ENCODE measurements at regions not wholly inside any gene's neighbourhood (a gene's known extent, or its start where the extent isn't known, plus 50 kb on each side); places are given as distances from the start of the nearest gene placed in this dataset.

DNA sequence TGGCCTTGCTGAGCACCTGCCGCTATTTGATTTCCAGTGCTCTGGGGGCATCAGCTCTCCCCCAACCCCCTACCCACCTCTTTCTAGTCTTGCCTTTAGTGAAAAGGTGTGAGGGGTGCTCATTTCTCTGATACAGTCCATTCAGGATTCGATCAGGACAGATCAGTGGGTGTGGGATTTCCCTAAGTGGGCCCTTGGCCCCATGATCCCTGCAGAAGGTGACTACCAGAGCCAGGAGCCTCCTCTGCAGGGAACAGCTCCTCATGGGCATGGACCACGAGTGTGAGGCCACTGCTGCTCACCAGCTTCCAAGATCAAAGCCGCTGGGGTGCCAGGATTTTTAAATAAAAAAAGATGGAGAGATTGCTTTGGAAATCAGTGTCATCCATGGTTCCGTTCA is 835.2 kb upstream of the ID2 start (continued):
- TF ChIP-seq, protein P1, sequence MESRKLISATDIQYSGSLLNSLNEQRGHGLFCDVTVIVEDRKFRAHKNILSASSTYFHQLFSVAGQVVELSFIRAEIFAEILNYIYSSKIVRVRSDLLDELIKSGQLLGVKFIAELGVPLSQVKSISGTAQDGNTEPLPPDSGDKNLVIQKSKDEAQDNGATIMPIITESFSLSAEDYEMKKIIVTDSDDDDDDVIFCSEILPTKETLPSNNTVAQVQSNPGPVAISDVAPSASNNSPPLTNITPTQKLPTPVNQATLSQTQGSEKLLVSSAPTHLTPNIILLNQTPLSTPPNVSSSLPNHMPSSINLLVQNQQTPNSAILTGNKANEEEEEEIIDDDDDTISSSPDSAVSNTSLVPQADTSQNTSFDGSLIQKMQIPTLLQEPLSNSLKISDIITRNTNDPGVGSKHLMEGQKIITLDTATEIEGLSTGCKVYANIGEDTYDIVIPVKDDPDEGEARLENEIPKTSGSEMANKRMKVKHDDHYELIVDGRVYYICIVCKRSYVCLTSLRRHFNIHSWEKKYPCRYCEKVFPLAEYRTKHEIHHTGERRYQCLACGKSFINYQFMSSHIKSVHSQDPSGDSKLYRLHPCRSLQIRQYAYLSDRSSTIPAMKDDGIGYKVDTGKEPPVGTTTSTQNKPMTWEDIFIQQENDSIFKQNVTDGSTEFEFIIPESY (IDR thresholded peaks at IDR 0.05), result no peak
- TF ChIP-seq SP1 (IDR thresholded peaks at IDR 0.05), result no peak
- no peak for TF ChIP-seq YY1 (IDR thresholded peaks at IDR 0.05)
- TF ChIP-seq HNF4A (conservative IDR thresholded peaks at IDR 0.05), result no peak
- TF ChIP-seq HNF4G (IDR thresholded peaks at IDR 0.05), result no peak
- no peak for TF ChIP-seq EGR1 (IDR thresholded peaks at IDR 0.05; ENCODE audit: low read depth in 2 of 2)
- no peak for TF ChIP-seq JUND (IDR thresholded peaks at IDR 0.05)
- TF ChIP-seq TAF1 (conservative IDR thresholded peaks at IDR 0.05), result no peak

DNA sequence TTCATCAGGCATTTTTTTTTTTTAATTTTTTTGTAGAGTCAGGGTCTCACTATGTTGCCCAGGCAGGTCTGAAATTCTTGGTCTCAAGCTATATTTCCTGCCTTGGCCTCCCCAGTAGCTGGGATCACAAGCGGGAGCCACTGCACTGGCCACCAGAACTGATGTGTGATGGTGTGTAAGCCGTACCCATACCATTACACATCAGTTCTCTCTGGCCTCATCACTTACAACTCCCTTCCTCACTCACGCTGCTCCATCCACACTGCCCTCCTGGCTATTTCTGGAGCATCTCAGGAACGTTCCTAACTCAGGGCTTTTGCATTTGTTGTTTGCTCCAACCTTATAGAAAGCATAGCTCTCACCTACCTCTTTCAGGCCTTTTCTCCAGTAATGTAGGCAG is 834.5 kb upstream of the ID2 start:
- Histone ChIP-seq H3K27ac (ENCODE audit: low read depth in 1 of 2, low read length in 2 of 2) (no peak overlapping the region), H3K9me3 (ENCODE audit: control insufficient read depth in 4 of 4, low read length in 3 of 4) (no peaks in the 10 kb centered on the region), H3K4me1 (ENCODE audit: control insufficient read depth in 4 of 4, insufficient read depth in 4 of 4, low read length in 3 of 4) (no peaks in the 10 kb centered on the region), H3K36me3 (ENCODE audit: control insufficient read depth in 4 of 4, insufficient read depth in 3 of 4, low read depth in 1 of 4, low read length in 3 of 4) (no peaks in the 10 kb centered on the region), H3K9ac (ENCODE audit: low read depth in 1 of 2, low read length in 2 of 2) (no peak overlapping the region), H3K27me3 (ENCODE audit: control insufficient read depth in 4 of 4, insufficient read depth in 4 of 4, low read length in 3 of 4) (no peaks in the 10 kb centered on the region), H3K4me3 (ENCODE audit: low read depth in 1 of 3, low read length in 3 of 3) (no peak overlapping the region)
- DNase-seq (ENCODE audit: low spot score), result no peak
- 87% methylated on average over 4 of the region's 4 CpGs for WGBS
- no peak for TF ChIP-seq GABPA (IDR thresholded peaks at IDR 0.05 in 1 of 2, conservative IDR thresholded peaks at IDR 0.05 in 1 of 2)
- TF ChIP-seq, protein P2, sequence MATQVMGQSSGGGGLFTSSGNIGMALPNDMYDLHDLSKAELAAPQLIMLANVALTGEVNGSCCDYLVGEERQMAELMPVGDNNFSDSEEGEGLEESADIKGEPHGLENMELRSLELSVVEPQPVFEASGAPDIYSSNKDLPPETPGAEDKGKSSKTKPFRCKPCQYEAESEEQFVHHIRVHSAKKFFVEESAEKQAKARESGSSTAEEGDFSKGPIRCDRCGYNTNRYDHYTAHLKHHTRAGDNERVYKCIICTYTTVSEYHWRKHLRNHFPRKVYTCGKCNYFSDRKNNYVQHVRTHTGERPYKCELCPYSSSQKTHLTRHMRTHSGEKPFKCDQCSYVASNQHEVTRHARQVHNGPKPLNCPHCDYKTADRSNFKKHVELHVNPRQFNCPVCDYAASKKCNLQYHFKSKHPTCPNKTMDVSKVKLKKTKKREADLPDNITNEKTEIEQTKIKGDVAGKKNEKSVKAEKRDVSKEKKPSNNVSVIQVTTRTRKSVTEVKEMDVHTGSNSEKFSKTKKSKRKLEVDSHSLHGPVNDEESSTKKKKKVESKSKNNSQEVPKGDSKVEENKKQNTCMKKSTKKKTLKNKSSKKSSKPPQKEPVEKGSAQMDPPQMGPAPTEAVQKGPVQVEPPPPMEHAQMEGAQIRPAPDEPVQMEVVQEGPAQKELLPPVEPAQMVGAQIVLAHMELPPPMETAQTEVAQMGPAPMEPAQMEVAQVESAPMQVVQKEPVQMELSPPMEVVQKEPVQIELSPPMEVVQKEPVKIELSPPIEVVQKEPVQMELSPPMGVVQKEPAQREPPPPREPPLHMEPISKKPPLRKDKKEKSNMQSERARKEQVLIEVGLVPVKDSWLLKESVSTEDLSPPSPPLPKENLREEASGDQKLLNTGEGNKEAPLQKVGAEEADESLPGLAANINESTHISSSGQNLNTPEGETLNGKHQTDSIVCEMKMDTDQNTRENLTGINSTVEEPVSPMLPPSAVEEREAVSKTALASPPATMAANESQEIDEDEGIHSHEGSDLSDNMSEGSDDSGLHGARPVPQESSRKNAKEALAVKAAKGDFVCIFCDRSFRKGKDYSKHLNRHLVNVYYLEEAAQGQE (IDR thresholded peaks at IDR 0.05), result no peak
- TF ChIP-seq EGR1 (IDR thresholded peaks at IDR 0.05; ENCODE audit: low read depth in 2 of 2), result no peak
- TF ChIP-seq HNF4A (conservative IDR thresholded peaks at IDR 0.05), result no peak
- TF ChIP-seq FOXA1 (IDR thresholded peaks at IDR 0.05), result no peak
- no peak for TF ChIP-seq NR2F2 (IDR thresholded peaks at IDR 0.05)
- TF ChIP-seq, protein P3, sequence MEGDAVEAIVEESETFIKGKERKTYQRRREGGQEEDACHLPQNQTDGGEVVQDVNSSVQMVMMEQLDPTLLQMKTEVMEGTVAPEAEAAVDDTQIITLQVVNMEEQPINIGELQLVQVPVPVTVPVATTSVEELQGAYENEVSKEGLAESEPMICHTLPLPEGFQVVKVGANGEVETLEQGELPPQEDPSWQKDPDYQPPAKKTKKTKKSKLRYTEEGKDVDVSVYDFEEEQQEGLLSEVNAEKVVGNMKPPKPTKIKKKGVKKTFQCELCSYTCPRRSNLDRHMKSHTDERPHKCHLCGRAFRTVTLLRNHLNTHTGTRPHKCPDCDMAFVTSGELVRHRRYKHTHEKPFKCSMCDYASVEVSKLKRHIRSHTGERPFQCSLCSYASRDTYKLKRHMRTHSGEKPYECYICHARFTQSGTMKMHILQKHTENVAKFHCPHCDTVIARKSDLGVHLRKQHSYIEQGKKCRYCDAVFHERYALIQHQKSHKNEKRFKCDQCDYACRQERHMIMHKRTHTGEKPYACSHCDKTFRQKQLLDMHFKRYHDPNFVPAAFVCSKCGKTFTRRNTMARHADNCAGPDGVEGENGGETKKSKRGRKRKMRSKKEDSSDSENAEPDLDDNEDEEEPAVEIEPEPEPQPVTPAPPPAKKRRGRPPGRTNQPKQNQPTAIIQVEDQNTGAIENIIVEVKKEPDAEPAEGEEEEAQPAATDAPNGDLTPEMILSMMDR (IDR thresholded peaks at IDR 0.05; ENCODE audit: low read depth, low read length, missing input control), result no peak

DNA sequence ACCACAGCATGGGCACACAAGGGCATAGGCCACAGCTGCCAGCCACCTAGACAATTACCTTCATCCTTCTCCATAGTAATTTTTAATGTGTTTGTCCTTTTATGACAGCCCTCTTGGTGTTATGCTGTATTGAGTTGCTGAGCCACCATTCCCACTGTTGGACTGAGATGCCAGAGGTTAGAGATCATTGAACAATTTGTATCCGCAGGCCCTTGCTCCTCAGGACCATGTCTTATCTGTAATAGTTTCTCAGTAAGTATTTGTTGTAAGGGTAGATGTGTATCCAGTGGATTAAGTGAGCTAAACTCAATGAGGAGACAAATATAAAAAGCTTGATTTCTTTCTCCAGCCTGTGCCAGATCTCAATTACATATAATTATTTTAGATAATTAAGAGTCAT is 832.8 kb upstream of the ID2 start:
- no peak for DNase-seq (ENCODE audit: low spot score)
- Histone ChIP-seq H3K4me1 (ENCODE audit: control insufficient read depth in 4 of 4, insufficient read depth in 4 of 4, low read length in 3 of 4) (no peaks in the 10 kb centered on the region), H3K27ac (ENCODE audit: low read depth in 1 of 2, low read length in 2 of 2) (no peak overlapping the region), H3K9ac (ENCODE audit: low read depth in 1 of 2, low read length in 2 of 2) (no peak overlapping the region), H3K27me3 (ENCODE audit: control insufficient read depth in 4 of 4, insufficient read depth in 4 of 4, low read length in 3 of 4) (no peaks in the 10 kb centered on the region), H3K9me3 (ENCODE audit: control insufficient read depth in 4 of 4, low read length in 3 of 4) (no peaks in the 10 kb centered on the region), H3K4me3 (ENCODE audit: low read depth in 1 of 3, low read length in 3 of 3) (no peak overlapping the region), H3K36me3 (ENCODE audit: control insufficient read depth in 4 of 4, insufficient read depth in 3 of 4, low read depth in 1 of 4, low read length in 3 of 4) (no peaks in the 10 kb centered on the region)
- 90% methylated on average over 1 of the region's 1 CpG for WGBS
- TF ChIP-seq EGR1 (IDR thresholded peaks at IDR 0.05; ENCODE audit: low read depth in 2 of 2) (no peak), HNF4G (IDR thresholded peaks at IDR 0.05) (no peak), NR2F2 (IDR thresholded peaks at IDR 0.05) (no peak), FOXA2 (IDR thresholded peaks at IDR 0.05) (no peak), FOXA1 (IDR thresholded peaks at IDR 0.05) (no peak), SP1 (IDR thresholded peaks at IDR 0.05) (no peak), RAD21 (IDR thresholded peaks at IDR 0.05) (no peak), JUND (IDR thresholded peaks at IDR 0.05) (no peak), RXRA (IDR thresholded peaks at IDR 0.05) (no peak), GABPA (IDR thresholded peaks at IDR 0.05 in 1 of 2, conservative IDR thresholded peaks at IDR 0.05 in 1 of 2) (no peak)
- TF ChIP-seq, protein P2 (IDR thresholded peaks at IDR 0.05), result no peak
- TF ChIP-seq, protein P4, sequence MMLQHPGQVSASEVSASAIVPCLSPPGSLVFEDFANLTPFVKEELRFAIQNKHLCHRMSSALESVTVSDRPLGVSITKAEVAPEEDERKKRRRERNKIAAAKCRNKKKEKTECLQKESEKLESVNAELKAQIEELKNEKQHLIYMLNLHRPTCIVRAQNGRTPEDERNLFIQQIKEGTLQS (IDR thresholded peaks at IDR 0.05), result no peak
- TF ChIP-seq, protein P1 (IDR thresholded peaks at IDR 0.05), result no peak
